ENCODE measurements at regions not wholly inside any gene's neighbourhood (a gene's known extent, or its start where the extent isn't known, plus 50 kb on each side); places are given as distances from the start of the nearest gene placed in this dataset.

GRCh38 chr3:25292036-25292435, 136.0 kb upstream of the RARB start:
- no peak for DNase-seq (ENCODE audit: low spot score)

GRCh38 chr3:25292595-25292994, 135.5 kb upstream of the RARB start:
- no peak for DNase-seq (ENCODE audit: low spot score)

- DNase-seq (ENCODE audit: low spot score), result no peak
Measured at GRCh38 chr3:25293736-25294135, 134.3 kb upstream of the RARB start.

GRCh38 chr3:25294169-25294805, 133.8 kb upstream of the RARB start:
- DNase-seq (ENCODE audit: low spot score), result no peak

- DNase-seq (ENCODE audit: low spot score), result no peak
Measured at GRCh38 chr3:25297667-25298585, 130.1 kb upstream of the RARB start.

GRCh38 chr3:25300141-25300540, 127.9 kb upstream of the RARB start:
- no peak for DNase-seq (ENCODE audit: low spot score)

- no peak for DNase-seq (ENCODE audit: low spot score)
Measured at GRCh38 chr3:25304916-25305315, 123.1 kb upstream of the RARB start.

- DNase-seq (ENCODE audit: low spot score), result no peak
Measured at GRCh38 chr3:25306066-25306465, 122.0 kb upstream of the RARB start.

GRCh38 chr3:25306705-25307104, 121.4 kb upstream of the RARB start:
- no peak for DNase-seq (ENCODE audit: low spot score)

- DNase-seq (ENCODE audit: low spot score), result no peak
Measured at GRCh38 chr3:25313286-25313685, 114.8 kb upstream of the RARB start.

GRCh38 chr3:25324954-25325655, 103.0 kb upstream of the RARB start:
- no peak for DNase-seq (ENCODE audit: low spot score)

- no peak for DNase-seq (ENCODE audit: low spot score)
Measured at GRCh38 chr3:25335356-25335755, 92.7 kb upstream of the RARB start.

- no peak for DNase-seq (ENCODE audit: low spot score)
Measured at GRCh38 chr3:25338158-25338725, 89.8 kb upstream of the RARB start.

GRCh38 chr3:25339225-25339624, 88.8 kb upstream of the RARB start:
- DNase-seq (ENCODE audit: low spot score), result no peak

GRCh38 chr3:25344670-25345069, 83.4 kb upstream of the RARB start:
- no peak for DNase-seq (ENCODE audit: low spot score)

GRCh38 chr3:25349095-25349494, 79.0 kb upstream of the RARB start:
- no peak for DNase-seq (ENCODE audit: low spot score)

GRCh38 chr3:25349828-25350724, 78.0 kb upstream of the RARB start:
- no peak for DNase-seq (ENCODE audit: low spot score)

- no peak for DNase-seq (ENCODE audit: low spot score)
Measured at GRCh38 chr3:25350725-25351114, 77.3 kb upstream of the RARB start.

- no peak for DNase-seq (ENCODE audit: low spot score)
Measured at GRCh38 chr3:25354071-25354470, 74.0 kb upstream of the RARB start.

GRCh38 chr3:25355034-25355885, 72.8 kb upstream of the RARB start:
- DNase-seq (ENCODE audit: low spot score), result no peak

GRCh38 chr3:25355998-25356397, 72.1 kb upstream of the RARB start:
- no peak for DNase-seq (ENCODE audit: low spot score)

Measured in HuH-7.5 (cell line).